ENCODE measurements at regions not wholly inside any gene's neighbourhood (a gene's known extent, or its start where the extent isn't known, plus 50 kb on each side); places are given as distances from the start of the nearest gene placed in this dataset.

DNA sequence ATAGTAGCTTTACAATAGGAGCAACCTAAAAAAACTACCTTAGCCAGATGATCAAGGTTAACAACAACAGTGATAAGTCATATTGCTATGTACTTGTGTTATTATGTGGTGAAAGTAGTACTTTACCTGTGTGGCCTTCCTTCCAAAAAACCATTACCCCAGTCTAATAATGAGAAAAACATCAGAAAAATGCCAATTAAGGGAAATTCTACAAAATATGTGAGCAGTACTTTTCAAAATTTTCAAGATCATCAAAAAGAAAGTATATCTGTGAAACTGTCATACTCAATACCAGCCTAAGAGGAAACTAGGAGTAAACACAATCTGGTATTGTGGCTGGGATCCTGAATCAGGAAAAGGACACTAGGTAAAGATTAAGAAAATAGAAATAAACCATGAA, 165.3 kb upstream of the PKP2 start:
- no peaks in the 10 kb centered on the region for H3K79me2 ChIP-seq (ENCODE audit: control insufficient read depth, insufficient read depth, low read length)
- H3K9ac ChIP-seq (replicated peaks; ENCODE audit: extremely low read depth, insufficient read depth, low read length): no peak overlapping the region
- no peaks in the 10 kb centered on the region for H3K9me1 ChIP-seq (replicated peaks; ENCODE audit: control insufficient read depth, extremely low read depth, insufficient read depth, low read length)
- no peaks in the 10 kb centered on the region for H4K20me1 ChIP-seq (replicated peaks; ENCODE audit: control insufficient read depth, extremely low read depth, insufficient read depth, low read length)
- H2AFZ ChIP-seq (ENCODE audit: low read depth, low read length): no peak overlapping the region
- ChIA-PET CTCF (no interaction called here), POLR2A (no interaction called here)
- no peaks in the 10 kb centered on the region for H3K4me1 ChIP-seq (ENCODE audit: control insufficient read depth, extremely low read depth, insufficient read depth, low read length)
- TF ChIP-seq GATA2 (IDR thresholded peaks at IDR 0.05; ENCODE audit: insufficient read depth, insufficient read length, low read depth, low read length) (no peak), EZH2 (IDR thresholded peaks at IDR 0.05; ENCODE audit: borderline replicate concordance, low read depth, low read length, severe bottlenecking) (no peak)
- TF ChIP-seq, protein P1, sequence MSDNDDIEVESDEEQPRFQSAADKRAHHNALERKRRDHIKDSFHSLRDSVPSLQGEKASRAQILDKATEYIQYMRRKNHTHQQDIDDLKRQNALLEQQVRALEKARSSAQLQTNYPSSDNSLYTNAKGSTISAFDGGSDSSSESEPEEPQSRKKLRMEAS (IDR thresholded peaks at IDR 0.05; ENCODE audit: insufficient read depth, insufficient read length): no peak
- peaks cover 2% of the 10 kb centered on the region for H3K9me3 ChIP-seq (replicated peaks; ENCODE audit: control insufficient read depth, insufficient read depth, low read length)
- H3K27me3 ChIP-seq (ENCODE audit: control insufficient read depth in 2 of 2, insufficient read depth in 2 of 2, low read length in 2 of 2): no peaks in the 10 kb centered on the region
- no peaks in the 10 kb centered on the region for H3K36me3 ChIP-seq (ENCODE audit: control insufficient read depth in 2 of 2, extremely low read depth in 1 of 2, insufficient read depth in 2 of 2, low read length in 2 of 2)
- intact Hi-C loops (cut with micrococcal nuclease): no loop called here
- BruUV-seq (replicated peaks): no TSS peak
- no peak overlapping the region for H3K27ac ChIP-seq (ENCODE audit: insufficient read depth, low read depth, low read length)
- FAIRE-seq (no peak), DNase-seq (ENCODE audit: low read depth, low spot score) (no peak)
- H3K4me2 ChIP-seq (ENCODE audit: insufficient read depth, low read length): no peak overlapping the region
- dilution Hi-C loops (cut with MboI; ENCODE audit: extremely low pct_ligation_motif_present, low sequenced_read_pairs): no loop called here
- no peak overlapping the region for H3K4me3 ChIP-seq (replicated peaks in 1 of 3; ENCODE audit: insufficient read depth in 1 of 3, low read depth in 1 of 3, low read length in 3 of 3)

DNA sequence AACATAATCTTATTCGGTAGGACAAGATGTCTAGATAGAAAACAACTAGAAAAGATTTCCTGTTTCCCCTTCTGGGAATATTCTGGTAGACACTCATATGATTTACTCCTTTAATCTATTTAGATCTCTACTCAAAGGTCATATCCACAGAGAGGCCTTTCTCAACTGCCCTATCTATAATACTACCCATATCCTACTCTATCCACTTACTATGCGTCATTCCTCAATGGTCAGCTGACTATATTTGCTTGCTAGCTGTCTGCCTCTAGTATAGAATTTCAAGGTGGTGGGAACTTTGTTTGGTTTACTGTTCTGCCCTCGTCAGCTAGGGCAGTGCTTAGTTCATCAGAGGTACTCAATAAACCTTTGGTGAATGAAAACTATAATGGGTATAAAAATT, 157.8 kb upstream of the PKP2 start:
- Histone ChIP-seq H3K9me3 (replicated peaks; ENCODE audit: control insufficient read depth, insufficient read depth, low read length) (no peaks in the 10 kb centered on the region), H3K79me2 (ENCODE audit: control insufficient read depth, insufficient read depth, low read length) (no peaks in the 10 kb centered on the region), H4K20me1 (replicated peaks; ENCODE audit: control insufficient read depth, extremely low read depth, insufficient read depth, low read length) (no peaks in the 10 kb centered on the region), H3K36me3 (ENCODE audit: control insufficient read depth in 2 of 2, extremely low read depth in 1 of 2, insufficient read depth in 2 of 2, low read length in 2 of 2) (no peaks in the 10 kb centered on the region), H3K4me3 (replicated peaks in 1 of 3; ENCODE audit: insufficient read depth in 1 of 3, low read depth in 1 of 3, low read length in 3 of 3) (no peak overlapping the region), H3K27ac (ENCODE audit: insufficient read depth, low read depth, low read length) (no peak overlapping the region), H3K27me3 (ENCODE audit: control insufficient read depth in 2 of 2, insufficient read depth in 2 of 2, low read length in 2 of 2) (no peaks in the 10 kb centered on the region), H3K9ac (replicated peaks; ENCODE audit: extremely low read depth, insufficient read depth, low read length) (no peak overlapping the region), H2AFZ (ENCODE audit: low read depth, low read length) (no peak overlapping the region), H3K4me2 (ENCODE audit: insufficient read depth, low read length) (no peak overlapping the region), H3K9me1 (replicated peaks; ENCODE audit: control insufficient read depth, extremely low read depth, insufficient read depth, low read length) (no peaks in the 10 kb centered on the region), H3K4me1 (ENCODE audit: control insufficient read depth, extremely low read depth, insufficient read depth, low read length) (no peaks in the 10 kb centered on the region)
- ChIA-PET POLR2A (no interaction called here), CTCF (no interaction called here)
- FAIRE-seq (no peak), DNase-seq (ENCODE audit: low read depth, low spot score) (no peak)
- no peak for TF ChIP-seq POLR2A (IDR thresholded peaks at IDR 0.05; ENCODE audit: low read depth, low read length)
- no peak for TF ChIP-seq GATA2 (IDR thresholded peaks at IDR 0.05; ENCODE audit: insufficient read depth, insufficient read length, low read depth, low read length)
- no peak for TF ChIP-seq EZH2 (IDR thresholded peaks at IDR 0.05; ENCODE audit: borderline replicate concordance, low read depth, low read length, severe bottlenecking)
- no TSS peak for BruUV-seq (replicated peaks)
- dilution Hi-C loops (cut with MboI; ENCODE audit: extremely low pct_ligation_motif_present, low sequenced_read_pairs): no loop called here
- intact Hi-C loops (cut with micrococcal nuclease): no loop called here
